ENCODE measurements at regions not wholly inside any gene's neighbourhood (a gene's known extent, or its start where the extent isn't known, plus 50 kb on each side); places are given as distances from the start of the nearest gene placed in this dataset.
A peak's percentile ranks its signal among the peaks of the same experiment; 100 is the strongest.

- no peak for DNase-seq
Measured at GRCh38 chr1:81430236-81430938, 370.3 kb upstream of the ADGRL2 start.

- DNase-seq: no peak
Measured at GRCh38 chr1:81428998-81429397, 371.7 kb upstream of the ADGRL2 start.

- DNase-seq: no peak
Measured at GRCh38 chr1:81424816-81425215, 375.9 kb upstream of the ADGRL2 start.

GRCh38 chr1:81424061-81424460 lies 376.7 kb upstream of the ADGRL2 start:
- DNase-seq: no peak

- no peak for DNase-seq
Measured at GRCh38 chr1:81420760-81421159, 380.0 kb upstream of the ADGRL2 start.

GRCh38 chr1:81414488-81415015 lies 386.2 kb upstream of the ADGRL2 start:
- no peak for DNase-seq

GRCh38 chr1:81412954-81413353 lies 387.8 kb upstream of the ADGRL2 start:
- DNase-seq: no peak

GRCh38 chr1:81410941-81411340 lies 389.8 kb upstream of the ADGRL2 start:
- DNase-seq: no peak

- no peak for DNase-seq
Measured at GRCh38 chr1:81410351-81410750, 390.4 kb upstream of the ADGRL2 start.

GRCh38 chr1:81409780-81410274 lies 390.9 kb upstream of the ADGRL2 start:
- no peak for DNase-seq

GRCh38 chr1:81409262-81409661 lies 391.5 kb upstream of the ADGRL2 start:
- DNase-seq: no peak

GRCh38 chr1:81408419-81408818 lies 392.3 kb upstream of the ADGRL2 start:
- no peak for DNase-seq

GRCh38 chr1:81407000-81407821 lies 393.5 kb upstream of the ADGRL2 start:
- DNase-seq: no peak

- no peak for DNase-seq
Measured at GRCh38 chr1:81406292-81406999, 394.3 kb upstream of the ADGRL2 start.

GRCh38 chr1:81398041-81398440 lies 402.7 kb upstream of the ADGRL2 start:
- no peak for DNase-seq

GRCh38 chr1:81392526-81393226 lies 408.1 kb upstream of the ADGRL2 start:
- DNase-seq: no peak

GRCh38 chr1:81391125-81391828 lies 409.5 kb upstream of the ADGRL2 start:
- peak; percentile 52 for DNase-seq

GRCh38 chr1:81388435-81388834 lies 412.3 kb upstream of the ADGRL2 start:
- no peak for DNase-seq

- no peak for DNase-seq
Measured at GRCh38 chr1:81387446-81387845, 413.3 kb upstream of the ADGRL2 start.

- no peak for DNase-seq
Measured at GRCh38 chr1:81382561-81382960, 418.2 kb upstream of the ADGRL2 start.

GRCh38 chr1:81381881-81382280 lies 418.9 kb upstream of the ADGRL2 start:
- DNase-seq: no peak

- DNase-seq: no peak
Measured at GRCh38 chr1:81380436-81380835, 420.3 kb upstream of the ADGRL2 start.

All from NCI-H510A (cell line).